Gastroesophageal sphincter (tissue), 4 donors: ENCODE measurements at regions not wholly inside any gene's neighbourhood (a gene's known extent, or its start where the extent isn't known, plus 50 kb on each side); places are given as distances from the start of the nearest gene placed in this dataset.

Experiments
- ATAC-seq: fragments of 150-250 bp; one replicate; pipeline ENCODE4 v1.9.1; 2016; ENCODE audit warnings: mild to moderate bottlenecking, moderate library complexity
- H3K27ac ChIP-seq, 4 donors: fragments of 200-600 bp; sonication (generic) in 3 of 4; 1 replicate in 3 of 4; 2 replicates in 1 of 4; pipeline ENCODE4 v1.5.1; 2016 to 2019
- H3K27me3 ChIP-seq: fragments of 200-600 bp; sonication (generic); one replicate; pipeline ENCODE4 v1.5.1; 2019
- H3K36me3 ChIP-seq, 2 donors: fragments of 200-600 bp; sonication (generic); one replicate each; pipeline ENCODE4 v1.5.1; 2019; ENCODE audit warnings: control low read depth in 1 of 2
- H3K4me1 ChIP-seq, 3 donors: fragments of 200-600 bp; sonication (generic); 1 replicate in 2 of 3; 2 replicates in 1 of 3; pipeline ENCODE4 v1.5.1; 2016 to 2019; ENCODE audit warnings: control low read depth in 2 of 3
- H3K4me3 ChIP-seq, 2 donors: fragments of 200-600 bp; sonication (generic); one replicate each; pipeline ENCODE4 v1.5.1; 2019; ENCODE audit warnings: mild to moderate bottlenecking in 1 of 2, moderate library complexity in 1 of 2
- H3K9me3 ChIP-seq, 3 donors: fragments of 200-600 bp; sonication (generic); one replicate each; pipeline ENCODE4 v1.5.1; 2017 to 2019; ENCODE audit warnings: control low read depth in 2 of 3
- EP300 ChIP-seq: sonication (generic); formaldehyde crosslinking; IDR thresholded peaks from one replicate; pipeline ENCODE4 v1.6.1; 2017; ENCODE audit warnings: antibody characterized with exemption, mild to moderate bottlenecking
- POLR2A ChIP-seq, 2 donors: fragments of 450-650 bp; IDR thresholded peaks; one replicate each; pipeline ENCODE4 v1.6.1; 2017; ENCODE audit warnings: antibody characterized with exemption in 2 of 2, mild to moderate bottlenecking in 2 of 2, moderate library complexity in 1 of 2
- POLR2AphosphoS5 ChIP-seq: sonication (generic); formaldehyde crosslinking; IDR thresholded peaks from one replicate; pipeline ENCODE4 v1.6.1; 2017; ENCODE audit warnings: antibody characterized with exemption
- WGBS, 2 donors: methylation state at CpG; one replicate each; pipeline ENCODE4 v1.1.5; 2018; ENCODE audit warnings: low coverage in 1 of 2; 5-methylcytosine and 5-hydroxymethylcytosine counted together
- TF ChIP-seq, protein P1 (sequence below), 4 experiments: fragments of 200-600 bp in 2 of 4; fragments of 450-650 bp in 2 of 4; sonication (generic) in 1 of 4; IDR thresholded peaks; one replicate each; pipeline ENCODE4 v1.5.1; 2017 to 2019; ENCODE audit warnings: antibody characterized with exemption in 4 of 4, mild to moderate bottlenecking in 2 of 4, moderate library complexity in 2 of 4

DNA sequence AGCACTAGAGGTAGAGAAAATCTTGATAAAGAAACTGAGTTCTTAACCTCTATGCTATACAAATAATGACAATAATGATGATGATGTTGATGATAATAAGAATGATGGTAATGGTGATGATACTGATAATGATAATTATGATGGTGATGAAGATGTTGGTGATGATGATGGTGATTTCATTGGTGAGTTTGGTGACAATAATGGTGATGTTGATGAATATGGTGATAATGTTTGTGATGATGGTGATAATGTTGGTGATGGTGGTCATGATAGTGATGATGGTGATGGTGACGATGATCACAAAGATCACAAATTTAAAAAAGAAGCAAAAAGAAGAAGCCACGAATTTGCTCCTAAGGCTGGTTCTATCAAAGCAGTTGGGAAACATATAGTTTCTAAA lies 519.0 kb upstream of the C16orf82 start:
- H3K4me1 ChIP-seq: no peaks in the 10 kb centered on the region
- ATAC-seq: no peak
- 56 to 78% methylated on average over 2 of the region's 2 CpGs for WGBS, 2 donors

DNA sequence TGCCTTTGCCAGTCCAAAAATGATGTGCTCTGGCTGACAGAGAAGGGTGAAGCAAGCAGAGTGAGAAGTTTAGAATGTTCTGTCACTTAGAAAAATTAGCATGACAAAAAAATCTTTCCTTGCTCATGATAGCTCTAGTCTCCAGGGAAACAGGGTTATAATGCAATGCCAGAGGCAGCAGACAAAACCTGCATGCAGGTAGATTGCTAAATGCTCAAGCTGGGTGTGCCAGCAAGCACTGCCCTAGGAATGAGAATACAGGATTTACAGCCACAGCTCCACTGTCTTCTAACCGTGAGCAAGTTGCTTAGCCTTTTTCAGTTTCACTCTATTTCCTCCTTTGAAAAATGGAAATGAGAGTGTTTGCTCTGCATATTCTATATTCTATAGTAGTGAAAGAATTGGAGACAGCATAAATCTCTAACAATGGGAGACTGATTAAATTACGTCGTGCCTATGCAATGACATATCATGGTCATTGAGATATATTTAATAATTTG lies 516.6 kb upstream of the C16orf82 start:
- H3K4me3 ChIP-seq: no peak overlapping the region
- ATAC-seq: no peak
- TF ChIP-seq, protein P1, sequence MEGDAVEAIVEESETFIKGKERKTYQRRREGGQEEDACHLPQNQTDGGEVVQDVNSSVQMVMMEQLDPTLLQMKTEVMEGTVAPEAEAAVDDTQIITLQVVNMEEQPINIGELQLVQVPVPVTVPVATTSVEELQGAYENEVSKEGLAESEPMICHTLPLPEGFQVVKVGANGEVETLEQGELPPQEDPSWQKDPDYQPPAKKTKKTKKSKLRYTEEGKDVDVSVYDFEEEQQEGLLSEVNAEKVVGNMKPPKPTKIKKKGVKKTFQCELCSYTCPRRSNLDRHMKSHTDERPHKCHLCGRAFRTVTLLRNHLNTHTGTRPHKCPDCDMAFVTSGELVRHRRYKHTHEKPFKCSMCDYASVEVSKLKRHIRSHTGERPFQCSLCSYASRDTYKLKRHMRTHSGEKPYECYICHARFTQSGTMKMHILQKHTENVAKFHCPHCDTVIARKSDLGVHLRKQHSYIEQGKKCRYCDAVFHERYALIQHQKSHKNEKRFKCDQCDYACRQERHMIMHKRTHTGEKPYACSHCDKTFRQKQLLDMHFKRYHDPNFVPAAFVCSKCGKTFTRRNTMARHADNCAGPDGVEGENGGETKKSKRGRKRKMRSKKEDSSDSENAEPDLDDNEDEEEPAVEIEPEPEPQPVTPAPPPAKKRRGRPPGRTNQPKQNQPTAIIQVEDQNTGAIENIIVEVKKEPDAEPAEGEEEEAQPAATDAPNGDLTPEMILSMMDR (IDR thresholded peaks at IDR 0.05): no peak
- TF ChIP-seq POLR2A (IDR thresholded peaks at IDR 0.05): no peak
- TF ChIP-seq POLR2AphosphoS5: no peak
- no peak for TF ChIP-seq EP300
- no peaks in the 10 kb centered on the region for H3K36me3 ChIP-seq
- no peak overlapping the region for H3K27ac ChIP-seq
- H3K27me3 ChIP-seq: no peaks in the 10 kb centered on the region
- no peaks in the 10 kb centered on the region for H3K9me3 ChIP-seq
- no peaks in the 10 kb centered on the region for H3K4me1 ChIP-seq
- 33 to 42% methylated on average over 3 of the region's 3 CpGs for WGBS, 2 donors

More for the DNA sequence above, 519.0 kb upstream of the C16orf82 start:
- TF ChIP-seq, protein P1 (IDR thresholded peaks at IDR 0.05): no peak
- no peak for TF ChIP-seq POLR2AphosphoS5
- no peak for TF ChIP-seq POLR2A (IDR thresholded peaks at IDR 0.05)
- TF ChIP-seq EP300: no peak
- H3K36me3 ChIP-seq: no peaks in the 10 kb centered on the region
- no peaks in the 10 kb centered on the region for H3K27me3 ChIP-seq
- no peak overlapping the region for H3K4me3 ChIP-seq
- no peaks in the 10 kb centered on the region for H3K9me3 ChIP-seq
- no peak overlapping the region for H3K27ac ChIP-seq

DNA sequence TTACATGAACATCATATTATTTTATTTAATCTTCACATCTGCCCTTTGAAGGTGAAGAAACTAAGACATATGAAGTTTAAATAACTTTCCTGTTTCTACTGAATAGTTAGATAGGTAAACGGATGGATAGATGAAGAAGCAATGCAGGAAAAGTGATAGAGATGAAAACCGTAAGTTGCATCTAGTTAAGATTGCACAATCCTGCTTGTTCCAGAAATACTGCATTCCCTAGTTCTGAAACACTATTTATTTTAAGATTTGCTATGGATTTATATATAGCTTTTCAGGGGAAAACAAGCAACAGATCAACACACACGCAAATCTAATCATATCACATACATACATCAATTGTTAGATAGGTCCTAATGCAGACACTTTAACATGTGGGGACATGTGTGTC lies 512.7 kb upstream of the C16orf82 start:
- no peaks in the 10 kb centered on the region for H3K9me3 ChIP-seq
- H3K27ac ChIP-seq: no peak overlapping the region
- WGBS, 2 donors: 72 to 77% methylated on average over 2 to 3 of the region's 3 CpGs
- H3K36me3 ChIP-seq: no peaks in the 10 kb centered on the region
- no peaks in the 10 kb centered on the region for H3K4me1 ChIP-seq
- no peak for ATAC-seq
- no peak overlapping the region for H3K4me3 ChIP-seq
- TF ChIP-seq, protein P1 (IDR thresholded peaks at IDR 0.05): no peak
- no peak for TF ChIP-seq POLR2AphosphoS5
- TF ChIP-seq EP300: no peak
- no peak for TF ChIP-seq POLR2A (IDR thresholded peaks at IDR 0.05)
- peaks cover 3% of the 10 kb centered on the region for H3K27me3 ChIP-seq

DNA sequence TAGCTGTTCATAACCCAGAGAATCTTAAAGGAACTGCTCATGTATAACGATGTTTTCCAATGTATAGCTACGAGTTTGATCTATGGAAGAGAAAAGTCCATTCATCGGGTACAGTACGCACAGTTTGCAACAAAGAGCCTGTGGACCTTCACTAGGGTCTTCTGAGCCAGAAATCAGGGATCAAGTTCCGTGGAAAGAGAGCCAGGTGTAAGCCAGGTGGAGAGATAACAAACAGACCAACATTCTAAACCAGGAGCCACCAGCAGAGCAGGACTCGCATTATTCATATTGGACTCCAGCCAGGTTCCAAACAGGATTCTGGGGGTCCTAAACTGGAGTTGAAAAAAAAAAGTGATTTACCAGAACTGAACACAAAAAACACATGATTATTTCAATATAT lies 505.4 kb upstream of the C16orf82 start:
- Histone ChIP-seq H3K36me3 (no peaks in the 10 kb centered on the region), H3K4me1 (no peaks in the 10 kb centered on the region), H3K4me3 (no peak overlapping the region), H3K9me3 (no peaks in the 10 kb centered on the region), H3K27me3 (peaks cover 12% of the 10 kb centered on the region), H3K27ac (no peak overlapping the region)
- ATAC-seq: no peak
- 53 to 85% methylated on average over 6 of the region's 6 CpGs for WGBS, 2 donors
- TF ChIP-seq POLR2AphosphoS5 (no peak), EP300 (no peak), POLR2A (IDR thresholded peaks at IDR 0.05) (no peak)
- TF ChIP-seq, protein P1 (IDR thresholded peaks at IDR 0.05): no peak

DNA sequence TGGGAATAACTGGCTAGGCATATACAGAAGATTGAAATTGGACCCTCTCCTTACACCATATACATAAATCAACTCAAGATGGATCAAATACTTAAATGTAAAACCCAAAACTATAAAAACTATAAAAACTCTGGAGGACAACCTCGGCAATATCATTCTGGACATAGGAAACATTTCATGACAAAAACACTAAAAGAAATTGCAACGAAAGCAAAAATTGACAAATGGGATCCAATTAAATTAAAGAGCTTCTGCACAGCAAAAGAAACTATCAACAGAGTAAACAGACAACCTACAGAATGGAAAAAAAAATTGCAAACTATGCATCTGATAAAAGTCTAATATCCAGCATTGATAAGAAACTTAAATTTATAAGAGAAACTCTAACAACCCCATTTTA lies 503.7 kb upstream of the C16orf82 start:
- no peaks in the 10 kb centered on the region for H3K4me1 ChIP-seq
- TF ChIP-seq, protein P1 (IDR thresholded peaks at IDR 0.05): no peak
- TF ChIP-seq POLR2A (IDR thresholded peaks at IDR 0.05): no peak
- no peak for TF ChIP-seq POLR2AphosphoS5
- no peak for TF ChIP-seq EP300
- ATAC-seq: no peak
- peaks cover 22% of the 10 kb centered on the region for H3K27me3 ChIP-seq
- H3K9me3 ChIP-seq: no peaks in the 10 kb centered on the region
- H3K4me3 ChIP-seq: no peak overlapping the region
- H3K36me3 ChIP-seq: no peaks in the 10 kb centered on the region
- H3K27ac ChIP-seq: no peak overlapping the region
- WGBS, 2 donors: 69 to 79% methylated on average over 2 of the region's 2 CpGs
